KMS-11 (cell line): ENCODE measurements at regions not wholly inside any gene's neighbourhood (a gene's known extent, or its start where the extent isn't known, plus 50 kb on each side); places are given as distances from the start of the nearest gene placed in this dataset.

Experiments
- H2AFZ ChIP-seq: fragments of 200-600 bp; sonication (generic); 2 replicates; pipeline ENCODE4 v1.6.1; 2016; ENCODE audit warnings: antibody characterized with exemption, mixed run types, low read depth
- H3K27ac ChIP-seq: fragments of 200-600 bp; sonication (generic); 2 replicates; pipeline ENCODE4 v1.6.1; 2016; ENCODE audit warnings: mild to moderate bottlenecking, mixed run types
- H3K27me3 ChIP-seq: fragments of 200-600 bp; sonication (generic); 2 replicates; pipeline ENCODE4 v1.6.1; 2017; ENCODE audit warnings: mild to moderate bottlenecking, low read depth, mixed run types, moderate library complexity; ENCODE audit not compliant: insufficient read depth
- H3K36me3 ChIP-seq: fragments of 200-600 bp; sonication (generic); 2 replicates; pipeline ENCODE4 v1.6.1; 2017; ENCODE audit warnings: mild to moderate bottlenecking, mixed run types; ENCODE audit not compliant: insufficient read depth
- H3K4me1 ChIP-seq: fragments of 200-600 bp; sonication (generic); 2 replicates; pipeline ENCODE4 v1.6.1; 2016; ENCODE audit warnings: mild to moderate bottlenecking, low read depth, mixed run types; ENCODE audit not compliant: poor library complexity, severe bottlenecking
- H3K4me2 ChIP-seq: fragments of 200-600 bp; sonication (generic); 2 replicates; pipeline ENCODE4 v1.7.0; 2016; ENCODE audit warnings: mild to moderate bottlenecking, mixed run types
- H3K4me3 ChIP-seq: fragments of 200-600 bp; sonication (generic); IDR thresholded peaks from 2 replicates; pipeline ENCODE4 v1.6.1; 2017; ENCODE audit warnings: low read depth, low read length, mixed read lengths; ENCODE audit not compliant: insufficient read depth
- H3K79me2 ChIP-seq: fragments of 200-600 bp; sonication (generic); 2 replicates; pipeline ENCODE4 v1.6.1; 2016; ENCODE audit warnings: low read depth, mixed run types; ENCODE audit not compliant: insufficient read depth
- H3K9ac ChIP-seq: fragments of 200-600 bp; sonication (generic); 2 replicates; pipeline ENCODE4 v1.6.1; 2016; ENCODE audit warnings: mild to moderate bottlenecking, mixed run types
- H4K20me1 ChIP-seq: fragments of 200-600 bp; sonication (generic); 2 replicates; pipeline ENCODE4 v1.6.1; 2016; ENCODE audit warnings: mild to moderate bottlenecking, mixed run types; ENCODE audit not compliant: insufficient read depth
- CTCF ChIP-seq: fragments of 200-600 bp; sonication (generic); conservative IDR thresholded peaks from 2 replicates; pipeline ENCODE4 v1.6.1; 2017; ENCODE audit warnings: low read depth, mild to moderate bottlenecking, antibody characterized with exemption, low read length, moderate library complexity, mixed read lengths

GRCh38 chrX:122567911-122568310 is 616.2 kb upstream of the GRIA3 start:
- no peaks in the 10 kb centered on the region for H4K20me1 ChIP-seq
- no peak overlapping the region for H2AFZ ChIP-seq
- no peak overlapping the region for H3K4me3 ChIP-seq
- H3K27me3 ChIP-seq, result no peaks in the 10 kb centered on the region
- no peak overlapping the region for H3K4me2 ChIP-seq
- no peak overlapping the region for H3K9ac ChIP-seq
- H3K79me2 ChIP-seq, result no peaks in the 10 kb centered on the region
- H3K27ac ChIP-seq, result no peak overlapping the region
- no peak for TF ChIP-seq CTCF
- H3K4me1 ChIP-seq, result no peaks in the 10 kb centered on the region
- H3K36me3 ChIP-seq, result no peaks in the 10 kb centered on the region

DNA sequence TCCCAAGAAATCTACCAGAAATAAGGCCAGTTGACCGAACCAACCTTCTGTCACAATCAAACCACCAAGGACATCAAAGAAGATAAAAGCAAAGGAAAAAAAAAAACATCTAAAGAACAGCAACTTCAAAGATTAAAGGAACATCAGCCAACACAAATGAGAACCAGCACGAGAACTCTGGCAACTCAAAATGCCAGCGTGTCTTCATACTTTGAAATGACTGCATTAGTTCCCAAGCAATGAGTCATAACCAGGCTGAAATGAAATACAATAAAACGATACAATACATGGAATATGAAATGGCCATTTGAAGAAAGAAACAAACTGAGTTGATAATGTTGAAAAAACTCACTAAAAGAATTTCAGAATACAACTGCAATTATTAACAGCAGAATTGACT is 611.6 kb upstream of the GRIA3 start:
- Histone ChIP-seq H3K36me3 (no peaks in the 10 kb centered on the region), H3K4me1 (no peaks in the 10 kb centered on the region), H3K4me2 (no peak overlapping the region), H3K9ac (no peak overlapping the region), H2AFZ (no peak overlapping the region), H3K27ac (no peak overlapping the region), H3K4me3 (no peak overlapping the region), H4K20me1 (no peaks in the 10 kb centered on the region), H3K27me3 (no peaks in the 10 kb centered on the region), H3K79me2 (no peaks in the 10 kb centered on the region)
- no peak for TF ChIP-seq CTCF

DNA sequence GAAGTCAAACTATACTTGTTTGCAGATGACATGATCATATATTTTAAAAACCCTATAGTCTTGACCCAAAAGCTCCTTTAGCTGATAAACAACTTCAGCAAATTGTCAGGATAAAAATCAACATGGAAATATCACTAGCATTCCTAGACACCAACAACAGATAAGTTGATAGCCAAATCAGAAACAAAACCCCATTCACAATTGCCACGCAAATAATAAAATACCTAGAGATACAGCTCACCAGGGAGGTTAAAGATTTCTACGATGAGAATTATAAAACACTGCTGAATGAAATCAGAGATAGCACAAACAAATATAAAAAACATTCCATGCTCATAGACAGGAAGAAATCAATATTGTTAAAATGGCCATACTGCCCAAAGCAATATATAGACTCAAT is 605.0 kb upstream of the GRIA3 start:
- no peak overlapping the region for H3K4me2 ChIP-seq
- no peaks in the 10 kb centered on the region for H3K36me3 ChIP-seq
- no peak overlapping the region for H2AFZ ChIP-seq
- no peaks in the 10 kb centered on the region for H4K20me1 ChIP-seq
- H3K27me3 ChIP-seq, result no peaks in the 10 kb centered on the region
- no peak overlapping the region for H3K9ac ChIP-seq
- H3K4me3 ChIP-seq, result no peak overlapping the region
- no peak for TF ChIP-seq CTCF
- H3K27ac ChIP-seq, result no peak overlapping the region
- H3K79me2 ChIP-seq, result no peaks in the 10 kb centered on the region
- no peaks in the 10 kb centered on the region for H3K4me1 ChIP-seq

DNA sequence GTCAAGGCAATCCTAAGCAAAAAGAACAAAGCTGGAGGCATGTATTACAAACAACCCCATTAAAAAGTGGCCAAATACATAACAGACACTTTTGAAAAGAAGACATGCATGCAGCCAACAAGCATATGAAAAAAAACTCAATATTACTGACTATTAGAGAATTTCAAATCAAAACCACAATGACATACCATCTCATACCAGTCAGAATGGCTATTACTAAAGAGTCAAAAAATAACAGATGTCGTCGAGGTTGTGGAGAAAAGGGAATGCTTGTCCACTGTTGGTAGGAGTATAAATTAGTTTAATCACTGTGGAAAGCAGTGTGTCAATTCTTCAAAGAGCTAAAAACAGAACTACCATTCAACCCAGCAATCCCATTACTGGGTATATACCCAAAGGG is 604.6 kb upstream of the GRIA3 start:
- Histone ChIP-seq H4K20me1 (no peaks in the 10 kb centered on the region), H2AFZ (no peak overlapping the region), H3K4me1 (no peaks in the 10 kb centered on the region), H3K4me2 (no peak overlapping the region), H3K36me3 (no peaks in the 10 kb centered on the region), H3K9ac (no peak overlapping the region), H3K27me3 (no peaks in the 10 kb centered on the region), H3K79me2 (no peaks in the 10 kb centered on the region), H3K27ac (no peak overlapping the region), H3K4me3 (no peak overlapping the region)
- TF ChIP-seq CTCF, result no peak
